LNCAP (cell line): ENCODE measurements at regions not wholly inside any gene's neighbourhood (a gene's known extent, or its start where the extent isn't known, plus 50 kb on each side); places are given as distances from the start of the nearest gene placed in this dataset.

Experiments used
- TF ChIP-seq, protein P1 (sequence below): fragments of 450-650 bp; IDR thresholded peaks from 2 replicates; pipeline ENCODE4 v1.5.1; 2017; ENCODE audit warnings: mild to moderate bottlenecking

DNA sequence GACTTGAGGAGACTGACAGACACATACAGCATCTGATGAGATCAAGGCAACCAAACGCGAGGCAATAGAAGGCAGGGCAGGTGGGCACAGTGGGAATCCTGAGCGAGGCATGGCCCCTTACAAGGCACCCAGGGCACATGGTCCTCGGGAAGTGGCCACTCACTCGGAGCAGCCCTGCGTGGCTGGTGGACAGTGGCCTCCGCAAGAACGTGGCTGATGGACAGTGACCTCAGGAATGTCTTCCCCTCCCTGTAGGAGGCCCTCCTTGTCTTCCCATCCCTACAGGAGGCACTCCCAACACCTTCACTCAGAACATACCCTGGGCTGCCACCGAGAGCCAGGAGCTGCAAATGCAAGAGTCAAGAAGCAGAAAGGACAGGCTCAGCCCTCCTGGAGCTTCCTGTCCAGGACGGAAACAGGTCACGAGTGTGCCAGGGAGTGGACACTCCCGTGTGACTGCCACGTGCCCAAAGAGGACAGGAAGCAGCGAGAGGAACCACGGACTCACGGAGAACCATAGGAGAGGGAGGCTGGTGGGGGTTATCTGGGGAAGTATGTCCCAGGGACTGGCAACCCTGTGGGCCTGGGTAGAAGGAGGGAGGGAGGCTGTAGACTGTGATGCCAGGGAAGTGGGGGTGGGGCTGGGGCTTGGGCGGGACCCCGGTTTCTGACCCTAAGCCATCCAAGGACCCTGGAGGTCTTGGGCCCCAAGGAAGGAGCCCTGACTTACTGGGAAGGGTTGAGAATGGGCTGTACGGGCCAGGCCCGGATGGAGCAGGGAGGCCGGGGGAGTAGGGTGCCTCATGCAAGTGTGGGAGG is 321.9 kb upstream of the IRX4 start:
- TF ChIP-seq, protein P1, sequence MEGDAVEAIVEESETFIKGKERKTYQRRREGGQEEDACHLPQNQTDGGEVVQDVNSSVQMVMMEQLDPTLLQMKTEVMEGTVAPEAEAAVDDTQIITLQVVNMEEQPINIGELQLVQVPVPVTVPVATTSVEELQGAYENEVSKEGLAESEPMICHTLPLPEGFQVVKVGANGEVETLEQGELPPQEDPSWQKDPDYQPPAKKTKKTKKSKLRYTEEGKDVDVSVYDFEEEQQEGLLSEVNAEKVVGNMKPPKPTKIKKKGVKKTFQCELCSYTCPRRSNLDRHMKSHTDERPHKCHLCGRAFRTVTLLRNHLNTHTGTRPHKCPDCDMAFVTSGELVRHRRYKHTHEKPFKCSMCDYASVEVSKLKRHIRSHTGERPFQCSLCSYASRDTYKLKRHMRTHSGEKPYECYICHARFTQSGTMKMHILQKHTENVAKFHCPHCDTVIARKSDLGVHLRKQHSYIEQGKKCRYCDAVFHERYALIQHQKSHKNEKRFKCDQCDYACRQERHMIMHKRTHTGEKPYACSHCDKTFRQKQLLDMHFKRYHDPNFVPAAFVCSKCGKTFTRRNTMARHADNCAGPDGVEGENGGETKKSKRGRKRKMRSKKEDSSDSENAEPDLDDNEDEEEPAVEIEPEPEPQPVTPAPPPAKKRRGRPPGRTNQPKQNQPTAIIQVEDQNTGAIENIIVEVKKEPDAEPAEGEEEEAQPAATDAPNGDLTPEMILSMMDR, result no peak

DNA sequence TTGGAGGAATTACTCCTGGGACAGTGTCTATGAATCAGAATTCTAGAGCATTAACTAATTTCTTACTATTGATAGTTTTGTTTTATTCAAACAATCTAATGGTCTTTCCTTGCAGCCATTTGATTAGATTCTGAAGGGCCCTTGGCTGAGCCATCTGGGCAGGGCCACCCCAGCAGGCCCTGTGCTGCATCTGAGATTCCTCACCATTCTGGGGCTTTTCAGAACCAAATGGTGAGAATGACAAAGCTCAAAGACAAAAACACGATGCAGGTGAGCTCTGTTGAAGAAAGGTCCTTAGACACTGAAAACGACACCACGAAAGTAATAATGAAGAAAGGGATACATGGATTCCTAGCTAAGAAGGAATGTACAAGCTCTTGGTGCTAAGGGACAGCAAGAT is 321.0 kb upstream of the IRX4 start:
- TF ChIP-seq, protein P1, result no peak

DNA sequence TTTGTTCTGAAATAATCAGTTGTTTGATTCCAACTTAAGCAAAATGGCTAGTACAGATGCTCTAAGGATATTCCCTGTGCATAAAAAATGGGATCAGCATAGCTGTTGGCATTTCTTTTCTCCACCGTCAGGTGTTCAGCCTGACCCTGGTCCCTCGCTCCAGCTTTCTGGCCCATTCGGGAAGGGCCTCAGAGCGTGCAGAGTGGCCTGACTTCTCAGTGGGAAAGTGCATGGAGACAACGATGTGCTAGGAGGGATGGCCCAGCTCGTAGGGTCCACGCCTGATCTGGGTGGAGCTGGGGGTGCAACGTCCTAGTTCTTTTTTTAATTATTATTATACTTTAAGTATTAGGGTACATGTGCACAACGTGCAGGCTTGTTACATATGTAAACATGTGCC is 319.1 kb upstream of the IRX4 start:
- TF ChIP-seq, protein P1, result no peak

DNA sequence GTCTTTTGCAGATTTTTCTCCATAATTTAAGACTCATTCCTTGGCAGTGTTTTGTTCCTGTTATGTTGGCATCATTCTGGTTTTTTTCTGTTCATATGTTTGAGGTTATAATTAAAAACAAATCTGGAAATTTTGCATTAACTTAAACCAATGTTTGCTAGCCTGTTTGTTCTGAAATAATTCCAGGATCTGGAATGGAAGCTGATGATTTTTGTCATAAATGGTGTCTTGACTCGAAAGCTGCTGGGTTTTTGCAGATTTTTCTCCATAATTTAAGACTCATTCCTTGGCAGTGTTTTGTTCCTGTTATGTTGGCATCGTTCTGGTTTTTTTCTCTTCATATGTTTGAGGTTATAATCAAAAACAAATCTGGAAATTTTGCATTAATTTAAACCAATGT is 318.7 kb upstream of the IRX4 start:
- TF ChIP-seq, protein P1, result no peak

DNA sequence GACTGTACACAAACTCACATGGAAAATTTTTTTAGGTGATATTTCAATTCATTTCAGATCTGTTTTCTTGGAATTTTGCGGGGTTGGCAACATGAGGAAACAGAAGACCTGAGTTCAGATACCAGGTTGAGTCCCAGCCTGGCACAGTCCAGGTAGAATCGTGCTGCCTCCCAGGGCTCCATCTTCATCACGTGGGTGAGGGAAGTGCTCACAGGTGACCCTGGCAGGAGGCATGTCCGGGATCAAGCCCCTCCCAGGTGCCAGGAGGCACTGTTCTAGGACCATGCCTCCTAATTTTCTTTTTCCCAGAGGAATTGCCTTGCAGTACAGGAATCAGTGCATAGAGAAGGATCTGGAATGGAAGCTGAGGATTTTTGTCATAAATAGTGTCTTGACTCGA is 318.3 kb upstream of the IRX4 start:
- TF ChIP-seq, protein P1, result no peak

DNA sequence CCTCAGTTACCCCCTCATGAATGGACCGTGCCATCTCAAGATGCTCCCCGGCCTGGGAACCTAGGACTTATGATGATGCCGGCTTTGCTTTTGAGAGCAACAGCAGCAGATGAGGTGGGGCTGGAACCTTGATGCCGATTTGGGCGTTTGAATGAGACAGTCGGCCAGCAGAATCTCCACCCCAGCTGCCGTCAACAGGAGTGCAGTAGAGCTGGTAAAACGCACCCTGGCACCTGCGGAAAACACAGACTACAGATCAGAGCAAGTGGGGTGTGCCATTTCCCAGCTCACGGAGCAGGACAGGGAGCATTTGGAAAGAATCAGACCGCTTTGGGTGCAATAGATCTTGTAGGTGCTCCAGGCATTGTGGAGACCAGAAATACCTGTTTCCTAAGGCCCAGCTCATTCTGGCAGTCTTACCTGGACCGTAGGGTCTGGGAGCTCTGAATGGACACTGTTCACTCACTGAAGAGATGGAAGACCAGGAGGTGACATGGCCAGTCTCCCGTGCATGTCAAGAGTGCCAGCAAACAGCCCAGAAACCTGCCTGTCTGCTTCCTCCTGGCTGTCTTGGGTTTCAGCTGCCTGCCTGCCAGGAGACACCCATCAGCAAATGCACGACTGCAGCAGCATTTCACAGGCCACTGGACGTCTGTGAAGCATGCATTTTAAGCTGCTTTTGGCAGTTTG is 317.7 kb upstream of the IRX4 start:
- TF ChIP-seq, protein P1, result no peak

DNA sequence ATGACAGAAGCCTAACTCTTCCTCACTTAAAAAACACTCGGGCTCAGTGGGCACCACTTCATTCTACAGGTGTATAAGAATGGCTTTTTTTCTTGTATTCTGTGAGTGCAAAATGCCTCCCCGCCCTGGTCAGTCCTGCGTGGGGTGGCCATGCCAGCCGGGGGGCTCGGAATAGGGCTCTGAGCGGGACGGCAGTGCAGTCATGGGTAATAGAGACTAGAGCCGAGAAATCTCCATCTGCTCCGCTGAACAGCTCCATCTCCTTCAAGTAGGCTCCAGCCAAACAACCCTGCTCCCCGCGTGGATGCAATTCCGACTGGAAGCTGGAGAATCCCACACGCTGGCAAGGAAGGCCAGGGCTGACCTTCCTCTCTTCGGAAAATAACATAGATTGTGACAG is 317.0 kb upstream of the IRX4 start:
- TF ChIP-seq, protein P1, result no peak
